GM23338 (cell line): ENCODE measurements at regions not wholly inside any gene's neighbourhood (a gene's known extent, or its start where the extent isn't known, plus 50 kb on each side); places are given as distances from the start of the nearest gene placed in this dataset.

ENCODE experiments used
- CREB1 ChIP-seq: fragments of 250-450 bp; sonication (Bioruptor Pico); IDR thresholded peaks from 2 replicates; pipeline ENCODE4 v1.5.0; 2020; ENCODE audit warnings: low read depth, mild to moderate bottlenecking, moderate library complexity
- EZH2phosphoT487 ChIP-seq: fragments of 200-600 bp; sonication (generic); IDR thresholded peaks from one replicate; pipeline ENCODE4 v1.8.1; 2018; ENCODE audit warnings: antibody characterized with exemption; ENCODE audit not compliant: unreplicated experiment
- JUNB ChIP-seq: IDR thresholded peaks from one replicate; pipeline ENCODE4 v1.6.1; 2016; ENCODE audit warnings: antibody characterized with exemption; ENCODE audit not compliant: unreplicated experiment
- NANOG ChIP-seq: IDR thresholded peaks from 2 replicates; pipeline ENCODE4 v1.6.1; 2016; ENCODE audit warnings: antibody characterized with exemption, borderline replicate concordance
- POLR2AphosphoS5 ChIP-seq: IDR thresholded peaks from 2 replicates; pipeline ENCODE4 v1.6.1; 2016; ENCODE audit warnings: antibody characterized with exemption, low read depth
- REST ChIP-seq: IDR thresholded peaks from one replicate; pipeline ENCODE4 v1.6.1; 2018; ENCODE audit warnings: antibody characterized with exemption; ENCODE audit not compliant: unreplicated experiment
- ZNF114 ChIP-seq: fragments of 250-450 bp; sonication (Bioruptor Pico); IDR thresholded peaks from 2 replicates; pipeline ENCODE4 v1.5.0; 2020; ENCODE audit warnings: mild to moderate bottlenecking, moderate library complexity
- TF ChIP-seq, protein P1 (sequence below): fragments of 250-450 bp; sonication (Bioruptor Pico); IDR thresholded peaks from 2 replicates; pipeline ENCODE4 v1.5.0; 2020; ENCODE audit warnings: mild to moderate bottlenecking, moderate library complexity

DNA sequence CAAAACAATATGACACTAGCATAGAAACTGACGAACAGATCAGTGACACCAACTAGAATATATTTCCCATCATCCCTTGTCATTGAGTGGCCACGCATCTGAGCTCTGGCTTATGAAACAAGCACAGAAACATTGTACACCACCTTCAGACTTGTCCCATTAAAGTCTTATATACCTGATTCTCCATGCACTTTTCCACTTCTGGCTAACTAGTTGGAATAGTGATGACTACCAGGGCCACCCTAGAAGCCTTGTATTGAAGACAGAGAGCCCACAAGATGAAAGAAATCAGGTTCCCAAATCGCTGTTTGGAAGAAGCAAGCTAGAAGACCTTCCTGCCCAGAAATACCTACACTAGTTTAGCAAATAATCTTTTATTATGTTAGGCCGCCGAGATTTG lies 99.7 kb upstream of the PPM1H start (continued):
- TF ChIP-seq, protein P1, sequence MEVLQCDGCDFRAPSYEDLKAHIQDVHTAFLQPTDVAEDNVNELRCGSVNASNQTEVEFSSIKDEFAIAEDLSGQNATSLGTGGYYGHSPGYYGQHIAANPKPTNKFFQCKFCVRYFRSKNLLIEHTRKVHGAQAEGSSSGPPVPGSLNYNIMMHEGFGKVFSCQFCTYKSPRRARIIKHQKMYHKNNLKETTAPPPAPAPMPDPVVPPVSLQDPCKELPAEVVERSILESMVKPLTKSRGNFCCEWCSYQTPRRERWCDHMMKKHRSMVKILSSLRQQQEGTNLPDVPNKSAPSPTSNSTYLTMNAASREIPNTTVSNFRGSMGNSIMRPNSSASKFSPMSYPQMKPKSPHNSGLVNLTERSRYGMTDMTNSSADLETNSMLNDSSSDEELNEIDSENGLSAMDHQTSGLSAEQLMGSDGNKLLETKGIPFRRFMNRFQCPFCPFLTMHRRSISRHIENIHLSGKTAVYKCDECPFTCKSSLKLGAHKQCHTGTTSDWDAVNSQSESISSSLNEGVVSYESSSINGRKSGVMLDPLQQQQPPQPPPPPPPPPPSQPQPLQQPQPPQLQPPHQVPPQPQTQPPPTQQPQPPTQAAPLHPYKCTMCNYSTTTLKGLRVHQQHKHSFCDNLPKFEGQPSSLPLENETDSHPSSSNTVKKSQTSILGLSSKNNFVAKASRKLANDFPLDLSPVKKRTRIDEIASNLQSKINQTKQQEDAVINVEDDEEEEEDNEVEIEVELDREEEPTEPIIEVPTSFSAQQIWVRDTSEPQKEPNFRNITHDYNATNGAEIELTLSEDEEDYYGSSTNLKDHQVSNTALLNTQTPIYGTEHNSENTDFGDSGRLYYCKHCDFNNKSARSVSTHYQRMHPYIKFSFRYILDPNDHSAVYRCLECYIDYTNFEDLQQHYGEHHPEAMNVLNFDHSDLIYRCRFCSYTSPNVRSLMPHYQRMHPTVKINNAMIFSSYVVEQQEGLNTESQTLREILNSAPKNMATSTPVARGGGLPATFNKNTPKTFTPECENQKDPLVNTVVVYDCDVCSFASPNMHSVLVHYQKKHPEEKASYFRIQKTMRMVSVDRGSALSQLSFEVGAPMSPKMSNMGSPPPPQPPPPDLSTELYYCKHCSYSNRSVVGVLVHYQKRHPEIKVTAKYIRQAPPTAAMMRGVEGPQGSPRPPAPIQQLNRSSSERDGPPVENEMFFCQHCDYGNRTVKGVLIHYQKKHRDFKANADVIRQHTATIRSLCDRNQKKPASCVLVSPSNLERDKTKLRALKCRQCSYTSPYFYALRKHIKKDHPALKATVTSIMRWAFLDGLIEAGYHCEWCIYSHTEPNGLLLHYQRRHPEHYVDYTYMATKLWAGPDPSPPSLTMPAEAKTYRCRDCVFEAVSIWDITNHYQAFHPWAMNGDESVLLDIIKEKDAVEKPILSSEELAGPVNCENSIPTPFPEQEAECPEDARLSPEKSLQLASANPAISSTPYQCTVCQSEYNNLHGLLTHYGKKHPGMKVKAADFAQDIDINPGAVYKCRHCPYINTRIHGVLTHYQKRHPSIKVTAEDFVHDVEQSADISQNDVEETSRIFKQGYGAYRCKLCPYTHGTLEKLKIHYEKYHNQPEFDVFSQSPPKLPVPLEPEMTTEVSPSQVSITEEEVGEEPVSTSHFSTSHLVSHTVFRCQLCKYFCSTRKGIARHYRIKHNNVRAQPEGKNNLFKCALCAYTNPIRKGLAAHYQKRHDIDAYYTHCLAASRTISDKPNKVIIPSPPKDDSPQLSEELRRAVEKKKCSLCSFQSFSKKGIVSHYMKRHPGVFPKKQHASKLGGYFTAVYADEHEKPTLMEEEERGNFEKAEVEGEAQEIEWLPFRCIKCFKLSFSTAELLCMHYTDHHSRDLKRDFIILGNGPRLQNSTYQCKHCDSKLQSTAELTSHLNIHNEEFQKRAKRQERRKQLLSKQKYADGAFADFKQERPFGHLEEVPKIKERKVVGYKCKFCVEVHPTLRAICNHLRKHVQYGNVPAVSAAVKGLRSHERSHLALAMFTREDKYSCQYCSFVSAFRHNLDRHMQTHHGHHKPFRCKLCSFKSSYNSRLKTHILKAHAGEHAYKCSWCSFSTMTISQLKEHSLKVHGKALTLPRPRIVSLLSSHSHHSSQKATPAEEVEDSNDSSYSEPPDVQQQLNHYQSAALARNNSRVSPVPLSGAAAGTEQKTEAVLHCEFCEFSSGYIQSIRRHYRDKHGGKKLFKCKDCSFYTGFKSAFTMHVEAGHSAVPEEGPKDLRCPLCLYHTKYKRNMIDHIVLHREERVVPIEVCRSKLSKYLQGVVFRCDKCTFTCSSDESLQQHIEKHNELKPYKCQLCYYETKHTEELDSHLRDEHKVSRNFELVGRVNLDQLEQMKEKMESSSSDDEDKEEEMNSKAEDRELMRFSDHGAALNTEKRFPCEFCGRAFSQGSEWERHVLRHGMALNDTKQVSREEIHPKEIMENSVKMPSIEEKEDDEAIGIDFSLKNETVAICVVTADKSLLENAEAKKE (CRISPR knock-in tag) = no peak
- no peak for TF ChIP-seq ZNF114 (CRISPR knock-in tag)
- no peak for TF ChIP-seq JUNB
- no peak for TF ChIP-seq EZH2phosphoT487
- TF ChIP-seq REST = no peak
- no peak for TF ChIP-seq POLR2AphosphoS5
- no peak for TF ChIP-seq CREB1 (CRISPR knock-in tag)
- no peak for TF ChIP-seq NANOG
